ENCODE measurements at regions not wholly inside any gene's neighbourhood (a gene's known extent, or its start where the extent isn't known, plus 50 kb on each side); places are given as distances from the start of the nearest gene placed in this dataset.

GRCh38 chr17:36877771-36878170 is 59.5 kb upstream of the LHX1 start:
- no peak overlapping the region for H3K9ac ChIP-seq (ENCODE audit: low read depth in 1 of 3, low read length in 3 of 3)
- peaks cover 0 to 5% (median 4%) of the 10 kb centered on the region in 3 donors for H3K9me3 ChIP-seq (ENCODE audit: control insufficient read depth in 3 of 3, low read length in 3 of 3)
- H3K4me3 ChIP-seq (ENCODE audit: low read length in 3 of 3) = no peak overlapping the region
- no peaks in the 10 kb centered on the region for H3K4me1 ChIP-seq (ENCODE audit: control insufficient read depth in 3 of 3, insufficient read depth in 3 of 3, low read length in 3 of 3)
- H3K27ac ChIP-seq (ENCODE audit: low read depth, low read length) = no peak overlapping the region
- peaks cover 17 to 19% (median 17%) of the 10 kb centered on the region in 3 donors for H3K27me3 ChIP-seq (ENCODE audit: control insufficient read depth in 3 of 3, insufficient read depth in 3 of 3, low read length in 3 of 3)
- H3K36me3 ChIP-seq (ENCODE audit: control insufficient read depth in 3 of 3, insufficient read depth in 3 of 3, low read length in 3 of 3) = no peaks in the 10 kb centered on the region

- no peak overlapping the region for H3K4me3 ChIP-seq (ENCODE audit: low read length in 3 of 3)
- H3K27ac ChIP-seq (ENCODE audit: low read depth, low read length) = no peak overlapping the region
- peaks cover 0 to 5% (median 4%) of the 10 kb centered on the region in 3 donors for H3K9me3 ChIP-seq (ENCODE audit: control insufficient read depth in 3 of 3, low read length in 3 of 3)
- no peaks in the 10 kb centered on the region for H3K36me3 ChIP-seq (ENCODE audit: control insufficient read depth in 3 of 3, insufficient read depth in 3 of 3, low read length in 3 of 3)
- H3K4me1 ChIP-seq (ENCODE audit: control insufficient read depth in 3 of 3, insufficient read depth in 3 of 3, low read length in 3 of 3) = no peaks in the 10 kb centered on the region
- H3K9ac ChIP-seq (ENCODE audit: low read depth in 1 of 3, low read length in 3 of 3) = no peak overlapping the region
- H3K27me3 ChIP-seq (ENCODE audit: control insufficient read depth in 3 of 3, insufficient read depth in 3 of 3, low read length in 3 of 3) = peaks cover 17 to 20% (median 18%) of the 10 kb centered on the region in 3 donors
Observed at GRCh38 chr17:36878216-36878615, 59.1 kb upstream of the LHX1 start.

- H3K27me3 ChIP-seq (ENCODE audit: control insufficient read depth in 3 of 3, insufficient read depth in 3 of 3, low read length in 3 of 3) = peaks cover 17 to 28% (median 17%) of the 10 kb centered on the region in 3 donors
- no peak overlapping the region for H3K9ac ChIP-seq (ENCODE audit: low read depth in 1 of 3, low read length in 3 of 3)
Observed at GRCh38 chr17:36879027-36879426, 58.2 kb upstream of the LHX1 start.

GRCh38 chr17:36879624-36880131 is 57.6 kb upstream of the LHX1 start:
- no peak overlapping the region for H3K9ac ChIP-seq (ENCODE audit: low read depth in 1 of 3, low read length in 3 of 3)
- no peaks in the 10 kb centered on the region for H3K4me1 ChIP-seq (ENCODE audit: control insufficient read depth in 3 of 3, insufficient read depth in 3 of 3, low read length in 3 of 3)
- H3K36me3 ChIP-seq (ENCODE audit: control insufficient read depth in 3 of 3, insufficient read depth in 3 of 3, low read length in 3 of 3) = no peaks in the 10 kb centered on the region
- H3K9me3 ChIP-seq (ENCODE audit: control insufficient read depth in 3 of 3, low read length in 3 of 3) = peaks cover 0 to 5% (median 4%) of the 10 kb centered on the region in 3 donors
- H3K4me3 ChIP-seq (ENCODE audit: low read length in 3 of 3) = no peak overlapping the region
- H3K27ac ChIP-seq (ENCODE audit: low read depth, low read length) = no peak overlapping the region
- H3K27me3 ChIP-seq (ENCODE audit: control insufficient read depth in 3 of 3, insufficient read depth in 3 of 3, low read length in 3 of 3) = peaks cover 17 to 32% (median 24%) of the 10 kb centered on the region in 3 donors

More at GRCh38 chr17:36879027-36879426, 58.2 kb upstream of the LHX1 start:
- Histone ChIP-seq H3K36me3 (ENCODE audit: control insufficient read depth in 3 of 3, insufficient read depth in 3 of 3, low read length in 3 of 3) (no peaks in the 10 kb centered on the region), H3K27ac (ENCODE audit: low read depth, low read length) (no peak overlapping the region), H3K4me3 (ENCODE audit: low read length in 3 of 3) (no peak overlapping the region), H3K4me1 (ENCODE audit: control insufficient read depth in 3 of 3, insufficient read depth in 3 of 3, low read length in 3 of 3) (no peaks in the 10 kb centered on the region), H3K9me3 (ENCODE audit: control insufficient read depth in 3 of 3, low read length in 3 of 3) (peaks cover 0 to 5% (median 4%) of the 10 kb centered on the region in 3 donors)

GRCh38 chr17:36880268-36880905 is 56.9 kb upstream of the LHX1 start:
- no peaks in the 10 kb centered on the region for H3K4me1 ChIP-seq (ENCODE audit: control insufficient read depth in 3 of 3, insufficient read depth in 3 of 3, low read length in 3 of 3)
- H3K4me3 ChIP-seq (ENCODE audit: low read length in 3 of 3) = no peak overlapping the region
- no peak overlapping the region for H3K27ac ChIP-seq (ENCODE audit: low read depth, low read length)
- peaks cover 0 to 5% (median 4%) of the 10 kb centered on the region in 3 donors for H3K9me3 ChIP-seq (ENCODE audit: control insufficient read depth in 3 of 3, low read length in 3 of 3)
- no peaks in the 10 kb centered on the region for H3K36me3 ChIP-seq (ENCODE audit: control insufficient read depth in 3 of 3, insufficient read depth in 3 of 3, low read length in 3 of 3)
- peaks cover 22 to 39% (median 29%) of the 10 kb centered on the region in 3 donors for H3K27me3 ChIP-seq (ENCODE audit: control insufficient read depth in 3 of 3, insufficient read depth in 3 of 3, low read length in 3 of 3)
- H3K9ac ChIP-seq (ENCODE audit: low read depth in 1 of 3, low read length in 3 of 3) = no peak overlapping the region

GRCh38 chr17:36881323-36881722 is 56.0 kb upstream of the LHX1 start:
- H3K9me3 ChIP-seq (ENCODE audit: control insufficient read depth in 3 of 3, low read length in 3 of 3) = peaks cover 0 to 5% (median 4%) of the 10 kb centered on the region in 3 donors
- H3K4me1 ChIP-seq (ENCODE audit: control insufficient read depth in 3 of 3, insufficient read depth in 3 of 3, low read length in 3 of 3) = no peaks in the 10 kb centered on the region
- peaks cover 32 to 49% (median 38%) of the 10 kb centered on the region in 3 donors for H3K27me3 ChIP-seq (ENCODE audit: control insufficient read depth in 3 of 3, insufficient read depth in 3 of 3, low read length in 3 of 3)
- no peak overlapping the region for H3K9ac ChIP-seq (ENCODE audit: low read depth in 1 of 3, low read length in 3 of 3)
- no peak overlapping the region for H3K27ac ChIP-seq (ENCODE audit: low read depth, low read length)
- no peak overlapping the region for H3K4me3 ChIP-seq (ENCODE audit: low read length in 3 of 3)
- no peaks in the 10 kb centered on the region for H3K36me3 ChIP-seq (ENCODE audit: control insufficient read depth in 3 of 3, insufficient read depth in 3 of 3, low read length in 3 of 3)

GRCh38 chr17:36884495-36885152 is 52.7 kb upstream of the LHX1 start:
- no peak overlapping the region for H3K9ac ChIP-seq (ENCODE audit: low read depth in 1 of 3, low read length in 3 of 3)
- no peak overlapping the region for H3K4me3 ChIP-seq (ENCODE audit: low read length in 3 of 3)
- peaks cover 30 to 46% (median 41%) of the 10 kb centered on the region in 3 donors for H3K27me3 ChIP-seq (ENCODE audit: control insufficient read depth in 3 of 3, insufficient read depth in 3 of 3, low read length in 3 of 3)
- peaks cover 0 to 5% (median 4%) of the 10 kb centered on the region in 3 donors for H3K9me3 ChIP-seq (ENCODE audit: control insufficient read depth in 3 of 3, low read length in 3 of 3)
- H3K36me3 ChIP-seq (ENCODE audit: control insufficient read depth in 3 of 3, insufficient read depth in 3 of 3, low read length in 3 of 3) = no peaks in the 10 kb centered on the region
- no peak overlapping the region for H3K27ac ChIP-seq (ENCODE audit: low read depth, low read length)
- H3K4me1 ChIP-seq (ENCODE audit: control insufficient read depth in 3 of 3, insufficient read depth in 3 of 3, low read length in 3 of 3) = no peaks in the 10 kb centered on the region

- peaks cover 28 to 46% (median 42%) of the 10 kb centered on the region in 3 donors for H3K27me3 ChIP-seq (ENCODE audit: control insufficient read depth in 3 of 3, insufficient read depth in 3 of 3, low read length in 3 of 3)
- no peak overlapping the region for H3K9ac ChIP-seq (ENCODE audit: low read depth in 1 of 3, low read length in 3 of 3)
Observed at GRCh38 chr17:36885153-36885735, 52.0 kb upstream of the LHX1 start.

GRCh38 chr17:36885771-36886377 is 51.4 kb upstream of the LHX1 start:
- Histone ChIP-seq H3K9me3 (ENCODE audit: control insufficient read depth in 3 of 3, low read length in 3 of 3) (peaks cover 0 to 5% (median 4%) of the 10 kb centered on the region in 3 donors), H3K27me3 (ENCODE audit: control insufficient read depth in 3 of 3, insufficient read depth in 3 of 3, low read length in 3 of 3) (peaks cover 26 to 51% (median 48%) of the 10 kb centered on the region in 3 donors), H3K9ac (ENCODE audit: low read depth in 1 of 3, low read length in 3 of 3) (no peak overlapping the region), H3K36me3 (ENCODE audit: control insufficient read depth in 3 of 3, insufficient read depth in 3 of 3, low read length in 3 of 3) (no peaks in the 10 kb centered on the region), H3K27ac (ENCODE audit: low read depth, low read length) (no peak overlapping the region), H3K4me1 (ENCODE audit: control insufficient read depth in 3 of 3, insufficient read depth in 3 of 3, low read length in 3 of 3) (no peaks in the 10 kb centered on the region), H3K4me3 (ENCODE audit: low read length in 3 of 3) (no peak overlapping the region)

More at GRCh38 chr17:36885153-36885735, 52.0 kb upstream of the LHX1 start:
- Histone ChIP-seq H3K4me3 (ENCODE audit: low read length in 3 of 3) (no peak overlapping the region), H3K36me3 (ENCODE audit: control insufficient read depth in 3 of 3, insufficient read depth in 3 of 3, low read length in 3 of 3) (no peaks in the 10 kb centered on the region), H3K27ac (ENCODE audit: low read depth, low read length) (no peak overlapping the region), H3K9me3 (ENCODE audit: control insufficient read depth in 3 of 3, low read length in 3 of 3) (peaks cover 0 to 5% (median 4%) of the 10 kb centered on the region in 3 donors), H3K4me1 (ENCODE audit: control insufficient read depth in 3 of 3, insufficient read depth in 3 of 3, low read length in 3 of 3) (no peaks in the 10 kb centered on the region)

Data from skeletal muscle tissue (tissue), 3 donors.